ENCODE measurements at regions not wholly inside any gene's neighbourhood (a gene's known extent, or its start where the extent isn't known, plus 50 kb on each side); places are given as distances from the start of the nearest gene placed in this dataset.

DNA sequence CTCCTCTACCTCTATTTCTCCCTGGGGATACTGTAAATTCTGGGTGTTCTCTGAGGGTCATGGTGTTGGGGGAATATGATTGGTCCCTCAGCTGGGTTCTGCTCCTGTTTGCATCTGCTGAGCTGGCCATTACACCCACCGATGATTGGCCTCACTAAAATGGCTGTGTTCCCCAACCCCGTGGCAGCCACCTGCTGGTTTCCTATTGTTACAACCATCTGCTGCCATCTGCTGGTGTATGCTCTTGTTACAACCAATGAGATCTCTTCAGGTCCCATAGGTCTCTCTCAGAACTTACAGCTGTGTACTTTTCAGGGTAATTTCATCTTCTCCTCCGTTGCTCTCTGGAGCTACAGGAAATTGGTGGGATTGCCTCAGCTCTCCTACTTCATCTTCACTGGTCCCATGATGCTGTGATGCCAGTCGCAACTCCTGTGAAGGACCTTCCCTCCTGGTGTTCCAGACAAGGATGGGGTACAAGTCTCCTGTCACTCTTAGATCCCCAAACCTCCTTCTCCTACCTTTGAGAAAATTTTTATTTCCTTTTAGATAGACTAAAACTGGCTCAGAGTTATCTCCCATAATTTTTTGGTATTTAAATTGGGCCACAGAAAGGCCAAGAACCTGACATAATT lies 303.5 kb upstream of the SMIM30 start:
- in situ Hi-C loops (cut with HindIII; ENCODE audit: low sequenced_read_pairs): no loop called here
- peak; percentile 84 for DNase-seq (ENCODE audit: low spot score)

DNA sequence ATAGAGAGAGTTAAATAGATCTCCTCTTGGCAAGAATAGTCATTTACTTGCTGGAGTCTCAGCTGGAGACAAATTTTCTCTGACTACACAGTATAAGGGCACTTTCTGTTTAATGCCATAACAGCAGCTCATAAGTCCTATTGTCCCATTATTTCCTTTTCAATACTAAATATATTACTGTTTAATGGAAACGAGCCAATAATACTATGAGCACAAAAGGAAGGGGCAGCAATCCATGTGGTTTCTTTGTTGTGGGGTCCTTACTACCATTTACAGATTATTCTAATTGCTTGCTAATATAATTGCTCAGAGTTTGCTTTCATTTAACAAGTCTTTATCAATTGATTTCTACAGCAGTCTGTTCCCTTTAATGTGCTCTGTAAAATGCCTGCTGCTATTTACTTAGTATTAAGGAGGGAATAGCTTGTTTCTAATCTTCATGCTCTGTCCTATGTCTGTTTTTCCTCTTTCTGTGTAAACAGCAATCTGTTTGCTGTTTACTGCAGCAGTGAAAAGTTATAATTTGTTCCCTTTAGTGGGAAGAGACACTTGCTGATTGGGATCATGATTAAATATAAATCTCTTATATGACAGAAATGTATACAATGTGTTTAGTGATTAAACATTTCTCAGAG lies 296.2 kb upstream of the SMIM30 start:
- DNase-seq (ENCODE audit: low spot score): no peak
- in situ Hi-C loops (cut with HindIII; ENCODE audit: low sequenced_read_pairs): no loop called here

GRCh38 chr7:113412410-113412809 lies 294.1 kb upstream of the SMIM30 start:
- in situ Hi-C loops (cut with HindIII; ENCODE audit: low sequenced_read_pairs): no loop called here

GRCh38 chr7:113410796-113411195 lies 292.4 kb upstream of the SMIM30 start:
- DNase-seq (ENCODE audit: low spot score): no peak
- in situ Hi-C loops (cut with HindIII; ENCODE audit: low sequenced_read_pairs): no loop called here

More at GRCh38 chr7:113412410-113412809, 294.1 kb upstream of the SMIM30 start:
- no peak for DNase-seq (ENCODE audit: low spot score)

DNA sequence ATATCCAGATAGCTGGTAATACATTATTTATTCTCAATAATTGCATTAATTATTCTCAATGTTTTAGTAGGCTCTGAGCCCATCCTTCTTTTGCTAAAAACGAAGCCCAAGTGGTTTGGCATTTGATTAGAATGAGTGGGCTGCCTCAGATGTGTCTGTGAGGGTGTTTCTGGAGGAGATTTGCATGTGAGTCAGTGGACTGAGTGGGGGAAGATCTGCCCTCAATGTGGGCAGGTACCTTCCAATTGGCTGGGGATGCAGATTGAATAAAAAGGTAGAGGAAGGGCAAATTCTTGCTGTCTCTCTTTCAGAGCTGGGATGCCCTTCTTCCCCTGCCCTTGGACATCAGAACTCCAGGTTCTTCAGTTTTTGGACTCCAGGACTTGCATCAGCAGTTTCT lies 290.6 kb upstream of the SMIM30 start:
- in situ Hi-C loops (cut with HindIII; ENCODE audit: low sequenced_read_pairs): no loop called here
- no peak for DNase-seq (ENCODE audit: low spot score)

GRCh38 chr7:113405296-113406056 lies 287.1 kb upstream of the SMIM30 start:
- no peak for DNase-seq (ENCODE audit: low spot score)
- in situ Hi-C loops (cut with HindIII; ENCODE audit: low sequenced_read_pairs): no loop called here

GRCh38 chr7:113404245-113404644 lies 285.9 kb upstream of the SMIM30 start:
- in situ Hi-C loops (cut with HindIII; ENCODE audit: low sequenced_read_pairs): no loop called here
- no peak for DNase-seq (ENCODE audit: low spot score)

DNA sequence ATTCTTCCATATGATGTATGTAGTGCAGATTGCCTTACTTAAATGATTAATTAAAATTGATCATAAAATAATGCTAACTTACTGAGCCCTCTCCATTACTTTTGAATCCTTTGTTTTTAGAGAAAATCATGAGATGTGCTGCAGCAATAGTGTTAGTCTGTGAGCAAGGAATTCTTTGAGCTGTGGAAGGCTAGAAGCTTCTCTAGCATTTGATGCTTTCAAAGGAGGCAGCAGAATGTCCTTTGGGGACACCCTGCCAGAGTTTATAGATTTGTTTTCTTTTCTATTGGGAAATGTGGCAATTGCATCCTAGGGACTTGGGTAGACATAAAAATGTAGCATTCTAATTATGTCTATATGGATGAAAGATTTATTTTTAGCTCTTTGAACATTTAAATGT lies 284.1 kb upstream of the SMIM30 start:
- no peak for DNase-seq (ENCODE audit: low spot score)
- in situ Hi-C loops (cut with HindIII; ENCODE audit: low sequenced_read_pairs): no loop called here

- in situ Hi-C loops (cut with HindIII; ENCODE audit: low sequenced_read_pairs): no loop called here
- no peak for DNase-seq (ENCODE audit: low spot score)
These were observed 283.7 kb upstream of the SMIM30 start for GRCh38 chr7:113402005-113402404.

- in situ Hi-C loops (cut with HindIII; ENCODE audit: low sequenced_read_pairs): no loop called here
- DNase-seq (ENCODE audit: low spot score): peak; percentile 36
These were observed 276.5 kb upstream of the SMIM30 start for GRCh38 chr7:113394856-113395255.

- no peak for DNase-seq (ENCODE audit: low spot score)
These were observed 274.6 kb upstream of the SMIM30 start for GRCh38 chr7:113392841-113393540.

DNA sequence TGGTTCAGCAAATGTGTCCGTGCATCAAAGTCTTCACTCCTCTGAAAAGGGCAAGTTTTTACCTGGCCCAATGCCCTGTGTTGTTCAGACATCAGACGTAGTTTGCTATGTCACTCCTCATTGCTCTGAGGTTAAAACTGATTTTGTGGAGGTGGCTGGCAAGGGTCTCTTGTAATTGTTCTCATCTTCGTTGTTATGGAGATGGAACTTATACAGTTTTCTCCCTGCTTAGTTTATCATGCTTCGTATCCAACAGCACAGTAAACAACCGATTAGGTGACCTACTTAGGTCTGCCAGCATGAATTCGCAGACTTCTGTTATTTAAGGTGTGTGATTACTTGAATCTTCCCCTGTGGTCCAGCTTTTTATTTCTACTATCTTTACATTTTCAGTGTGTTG lies 274.1 kb upstream of the SMIM30 start:
- in situ Hi-C loops (cut with HindIII; ENCODE audit: low sequenced_read_pairs): no loop called here
- peak; percentile 57 for DNase-seq (ENCODE audit: low spot score)

More at GRCh38 chr7:113392841-113393540, 274.6 kb upstream of the SMIM30 start:
- in situ Hi-C loops (cut with HindIII; ENCODE audit: low sequenced_read_pairs): no loop called here

DNA sequence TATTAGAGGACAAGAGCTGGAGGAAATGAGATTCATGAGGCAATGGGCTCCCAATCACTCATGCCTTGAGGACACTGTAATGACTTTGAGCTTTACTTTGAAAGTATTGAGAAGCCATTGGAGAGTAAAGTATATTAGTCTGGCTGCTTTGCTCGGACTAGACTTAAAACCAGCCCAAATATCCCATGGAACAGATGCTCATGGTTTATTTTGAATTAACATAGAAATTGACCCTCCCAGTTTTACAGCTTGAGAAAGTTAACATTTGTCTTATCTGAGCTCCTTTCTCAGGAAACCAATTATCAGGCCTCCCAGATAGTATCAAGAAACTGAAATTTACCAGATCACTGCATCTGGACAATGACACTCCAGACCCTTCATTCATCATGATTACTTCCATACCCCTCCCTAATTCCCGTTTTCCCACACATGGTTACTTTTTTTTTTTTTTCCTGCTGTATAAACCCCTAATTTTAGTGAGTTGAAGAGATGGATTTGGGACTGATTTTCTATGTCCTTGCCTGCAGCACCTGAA lies 270.8 kb upstream of the SMIM30 start:
- in situ Hi-C loops (cut with HindIII; ENCODE audit: low sequenced_read_pairs): no loop called here
- DNase-seq (ENCODE audit: low spot score): no peak

GRCh38 chr7:113383638-113384037 lies 265.3 kb upstream of the SMIM30 start:
- in situ Hi-C loops (cut with HindIII; ENCODE audit: low sequenced_read_pairs): no loop called here
- no peak for DNase-seq (ENCODE audit: low spot score)

GRCh38 chr7:113379746-113380145 lies 261.4 kb upstream of the SMIM30 start:
- in situ Hi-C loops (cut with HindIII; ENCODE audit: low sequenced_read_pairs): no loop called here
- DNase-seq (ENCODE audit: low spot score): peak; percentile 83

- peak; percentile 79 for DNase-seq (ENCODE audit: low spot score)
- in situ Hi-C loops (cut with HindIII; ENCODE audit: low sequenced_read_pairs): no loop called here
These were observed 256.6 kb upstream of the SMIM30 start for GRCh38 chr7:113374955-113375354.

- in situ Hi-C loops (cut with HindIII; ENCODE audit: low sequenced_read_pairs): no loop called here
- DNase-seq (ENCODE audit: low spot score): no peak
These were observed 255.5 kb upstream of the SMIM30 start for GRCh38 chr7:113373863-113374262.

DNA sequence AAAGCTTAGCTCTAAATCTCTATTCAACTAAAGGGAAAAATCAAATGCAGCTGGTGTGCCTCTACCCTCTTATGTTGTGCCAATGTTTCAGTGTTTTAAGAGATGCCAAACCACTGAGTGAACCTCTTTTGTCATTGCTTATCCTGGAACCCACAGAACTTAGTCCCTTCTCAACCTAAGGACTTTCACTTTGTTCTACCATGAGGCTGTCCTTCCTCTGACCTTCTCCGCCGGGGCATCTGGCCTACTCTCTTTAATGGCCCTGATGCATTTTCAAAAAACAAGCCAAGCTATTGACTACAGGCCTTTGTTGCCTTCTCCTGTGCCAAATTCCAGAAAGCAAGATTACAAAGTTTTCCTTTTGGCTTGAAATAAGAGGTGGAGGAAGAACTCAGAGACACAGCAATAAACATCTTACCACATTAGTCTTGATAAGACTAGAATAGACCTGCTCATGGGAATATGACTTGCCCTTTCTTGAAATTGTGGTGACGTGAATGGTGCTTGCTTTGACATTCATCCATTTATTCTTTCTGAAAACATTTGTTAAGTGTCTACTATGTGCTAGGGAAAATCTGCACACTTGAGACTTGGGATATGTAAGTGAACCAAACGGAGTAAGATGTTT lies 253.2 kb upstream of the SMIM30 start:
- in situ Hi-C loops (cut with HindIII; ENCODE audit: low sequenced_read_pairs): no loop called here
- DNase-seq (ENCODE audit: low spot score): no peak

- in situ Hi-C loops (cut with HindIII; ENCODE audit: low sequenced_read_pairs): no loop called here
- peak; percentile 38 for DNase-seq (ENCODE audit: low spot score)
These were observed 252.6 kb upstream of the SMIM30 start for GRCh38 chr7:113370910-113371309.

Measured in G401 (cell line).